GM18858 (cell line): ENCODE measurements at regions not wholly inside any gene's neighbourhood (a gene's known extent, or its start where the extent isn't known, plus 50 kb on each side); places are given as distances from the start of the nearest gene placed in this dataset.
A peak's percentile ranks its signal among the peaks of the same experiment; 100 is the strongest.
"Not testable (repeated sequence)": the region's sequence is repeated elsewhere in the genome, so short reads cannot be mapped to it uniquely, and the experiment has no call there.

Source experiments
- ATAC-seq: cut with Tn5 transposase; IDR thresholded peaks from one replicate; pipeline ENCODE4 v1.9.1; 2021; ENCODE audit not compliant: unreplicated experiment

DNA sequence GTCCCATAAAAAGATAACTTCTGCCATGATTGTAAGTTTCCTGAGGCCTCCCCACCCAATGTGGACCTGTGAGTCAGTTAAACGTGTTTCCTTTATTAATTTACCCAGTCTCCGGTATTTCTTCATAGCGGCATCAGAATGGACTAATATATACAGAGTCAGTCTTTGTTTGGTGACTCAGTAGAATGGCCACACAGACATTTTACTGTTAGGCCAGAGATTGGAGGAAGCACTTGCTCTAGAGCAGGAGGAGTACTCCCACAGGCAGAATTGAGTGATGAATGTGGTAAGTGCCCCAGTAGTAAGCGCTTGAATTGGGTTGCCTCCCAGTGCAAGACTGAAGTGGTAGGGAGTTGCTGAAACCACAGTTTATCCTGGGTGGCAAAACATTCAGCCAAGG lies 149.5 kb upstream of the SMIM30 start:
- no peak for ATAC-seq

DNA sequence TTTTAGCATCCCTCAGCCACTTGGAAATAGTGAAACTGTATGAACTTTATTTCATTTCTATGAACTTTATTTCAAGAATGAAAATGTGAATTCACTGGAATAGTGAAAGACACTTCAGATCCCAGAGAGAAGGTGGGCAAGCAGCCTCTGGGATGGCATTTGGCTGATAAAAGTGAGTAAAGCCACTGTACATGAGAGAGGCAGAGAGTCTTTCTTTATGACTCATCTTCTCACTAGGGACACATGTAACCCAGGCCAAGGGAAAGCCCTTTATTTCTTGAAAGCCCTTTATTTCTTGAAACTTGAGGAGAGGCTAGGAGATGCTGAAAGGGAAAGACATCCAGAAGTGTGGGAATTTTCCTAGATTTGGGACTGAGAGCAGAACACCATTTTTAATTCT lies 148.9 kb upstream of the SMIM30 start:
- ATAC-seq: peak; percentile 74

DNA sequence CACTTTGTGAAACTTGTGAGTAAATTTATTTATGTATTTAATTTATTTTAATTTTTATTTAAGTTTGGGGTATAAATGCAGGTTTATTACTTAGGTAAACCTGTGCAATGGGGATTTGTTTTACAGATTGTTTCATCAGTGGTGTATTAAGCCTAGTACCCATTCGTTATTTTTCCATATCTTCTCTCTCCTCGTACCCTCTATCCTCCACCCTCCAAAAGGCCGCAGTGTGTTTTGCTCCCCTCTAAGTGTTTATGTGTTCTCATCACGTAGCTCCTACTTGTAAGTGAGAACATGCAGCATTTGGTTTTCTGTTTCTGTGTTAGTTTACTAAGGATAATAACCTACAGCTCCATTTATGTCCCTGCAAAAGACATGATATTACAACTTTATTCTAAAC lies 145.4 kb upstream of the SMIM30 start:
- no peak for ATAC-seq

DNA sequence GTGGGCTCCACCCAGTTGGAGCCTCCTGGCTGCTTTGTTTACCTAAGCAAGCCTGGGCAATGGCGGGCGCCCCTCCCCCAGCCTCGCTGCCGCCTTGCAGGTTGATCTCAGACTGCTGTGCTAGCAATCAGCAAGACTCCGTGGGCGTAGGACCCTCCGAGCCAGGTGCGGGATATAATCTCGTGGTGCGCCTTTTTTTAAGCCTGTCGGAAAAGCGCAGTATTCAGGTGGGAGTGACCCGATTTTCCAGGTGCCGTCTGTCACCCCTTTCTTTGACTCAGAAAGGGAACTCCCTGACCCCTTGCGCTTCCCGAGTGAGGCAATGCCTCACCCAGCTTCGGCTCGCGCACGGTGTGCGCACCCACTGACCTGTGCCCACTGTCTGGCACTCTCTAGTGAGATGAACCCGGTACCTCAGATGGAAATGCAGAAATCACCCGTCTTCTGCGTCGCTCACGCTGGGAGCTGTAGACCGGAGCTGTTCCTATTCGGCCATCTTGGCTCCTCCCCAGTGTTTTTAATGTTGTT lies 144.9 kb upstream of the SMIM30 start:
- not testable (repeated sequence) for ATAC-seq

DNA sequence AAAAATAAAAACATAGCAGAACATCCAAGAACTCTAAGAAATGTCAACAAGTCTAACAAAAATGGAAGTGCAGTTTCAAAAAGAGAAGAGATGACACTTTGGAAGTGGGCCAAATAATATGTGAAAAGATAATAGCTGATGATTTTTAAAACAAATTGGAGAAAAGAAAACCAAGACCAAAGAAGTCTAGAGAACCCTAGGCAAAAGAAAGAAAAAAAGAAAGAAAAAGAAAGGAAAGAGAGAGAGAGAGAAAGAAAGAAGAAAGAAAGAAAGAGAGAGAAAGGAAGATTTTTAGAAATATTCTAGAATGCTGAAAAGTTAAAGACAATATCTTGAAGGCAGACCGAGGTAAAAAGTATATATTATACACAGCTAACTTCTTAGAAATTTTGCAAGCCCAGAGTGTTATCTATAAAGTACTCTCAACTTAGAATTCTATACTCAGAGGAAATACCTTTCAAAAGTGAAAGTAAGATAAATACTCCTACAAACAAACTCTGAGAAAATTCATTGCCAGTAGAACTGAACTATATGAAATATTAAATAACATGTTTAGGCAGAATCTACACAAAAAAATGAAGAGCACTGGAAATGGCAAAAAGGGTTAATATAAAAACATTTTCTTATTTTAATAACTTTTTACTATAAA lies 138.7 kb upstream of the SMIM30 start:
- ATAC-seq: no peak

DNA sequence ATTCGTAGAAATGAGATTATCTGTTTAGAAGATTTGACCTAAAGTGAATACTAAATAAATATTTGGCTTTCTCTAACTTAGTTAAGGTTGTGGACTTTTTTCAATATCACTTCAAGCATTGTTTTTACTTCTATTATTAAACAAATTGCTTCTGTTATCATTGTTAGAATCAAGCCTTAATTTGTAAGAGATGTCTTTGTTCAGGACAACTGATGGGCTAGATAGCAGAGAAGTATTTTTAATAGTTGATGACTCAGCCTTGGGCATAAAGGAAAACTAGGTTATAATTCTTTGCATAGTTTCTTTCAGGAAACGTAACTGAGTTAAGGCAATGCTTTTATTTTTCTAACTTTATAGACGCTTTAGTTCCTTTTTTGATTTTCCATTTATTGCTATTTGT lies 128.8 kb upstream of the SMIM30 start:
- ATAC-seq: no peak

DNA sequence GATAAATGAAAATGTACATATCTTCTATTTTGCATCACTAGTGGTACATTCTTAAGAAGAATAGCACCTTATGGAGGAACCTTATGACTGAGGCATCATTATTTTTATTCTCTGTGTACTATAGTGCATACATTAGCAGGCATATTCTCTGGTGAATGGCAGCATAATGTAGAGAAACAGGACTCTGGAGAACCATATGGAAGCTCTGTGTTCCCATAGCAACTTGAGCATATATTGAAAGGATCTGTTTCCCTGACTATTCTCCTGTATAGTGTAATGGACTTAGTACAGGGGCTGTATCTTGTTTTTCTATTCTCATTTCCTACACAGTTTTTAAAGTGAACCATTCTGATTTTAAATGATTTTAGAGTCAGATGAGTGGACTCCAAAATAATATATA lies 128.4 kb upstream of the SMIM30 start:
- ATAC-seq: no peak

DNA sequence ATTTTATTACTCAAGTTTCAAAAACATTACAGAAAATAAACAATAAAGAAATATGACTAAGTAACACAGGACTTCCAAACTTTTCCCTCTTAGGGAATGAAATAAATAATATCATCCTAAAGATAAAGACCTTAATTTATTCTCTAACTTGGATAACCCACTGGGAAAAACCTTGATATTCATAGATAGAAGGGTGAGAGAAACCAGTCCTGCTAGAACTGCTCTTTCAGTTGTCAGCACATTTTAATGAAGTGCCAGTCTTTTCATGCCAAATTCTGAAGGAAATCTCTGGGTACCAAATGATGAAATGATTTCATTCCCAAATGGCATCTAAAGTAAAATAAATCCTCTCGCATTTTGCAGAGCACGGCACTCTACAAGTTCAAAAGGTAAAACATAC lies 114.5 kb upstream of the SMIM30 start:
- no peak for ATAC-seq

DNA sequence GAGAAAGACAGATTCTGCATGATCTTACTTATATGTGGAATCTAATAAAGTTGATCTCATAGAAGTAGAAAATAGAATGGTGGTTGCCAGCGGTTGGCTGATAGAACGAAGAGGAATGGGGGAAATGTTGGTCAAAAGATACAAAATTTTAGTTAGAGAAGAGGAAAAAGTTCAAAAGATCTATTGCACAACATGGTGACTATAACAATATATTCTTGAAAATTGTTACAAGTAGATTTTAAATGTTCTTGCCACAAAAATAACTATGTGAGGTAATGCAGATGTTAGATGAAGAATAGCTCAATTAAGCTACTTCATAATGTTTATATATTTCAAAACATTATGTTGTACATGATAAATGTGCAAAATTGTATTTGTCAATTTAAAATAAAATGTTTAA lies 112.3 kb upstream of the SMIM30 start:
- ATAC-seq: no peak

DNA sequence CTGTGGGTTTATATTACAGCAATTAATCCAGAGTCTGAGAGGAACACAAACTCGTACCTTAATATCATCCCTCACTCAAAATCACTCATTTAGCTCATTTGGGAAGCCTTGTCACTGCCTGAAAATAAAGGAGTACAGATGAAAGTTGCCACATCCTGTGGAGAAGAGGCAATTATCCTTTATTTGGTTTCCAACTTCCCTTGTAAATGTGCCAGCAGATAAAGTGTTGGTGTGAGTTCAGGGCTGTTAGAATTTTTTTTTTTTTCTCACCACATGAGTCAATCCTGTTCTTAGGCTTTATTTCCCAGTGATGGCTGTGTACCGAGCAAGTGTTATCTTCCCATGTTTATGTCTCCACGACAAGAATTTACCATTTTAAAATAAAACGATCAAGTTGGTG lies 99.0 kb upstream of the SMIM30 start:
- ATAC-seq: no peak

DNA sequence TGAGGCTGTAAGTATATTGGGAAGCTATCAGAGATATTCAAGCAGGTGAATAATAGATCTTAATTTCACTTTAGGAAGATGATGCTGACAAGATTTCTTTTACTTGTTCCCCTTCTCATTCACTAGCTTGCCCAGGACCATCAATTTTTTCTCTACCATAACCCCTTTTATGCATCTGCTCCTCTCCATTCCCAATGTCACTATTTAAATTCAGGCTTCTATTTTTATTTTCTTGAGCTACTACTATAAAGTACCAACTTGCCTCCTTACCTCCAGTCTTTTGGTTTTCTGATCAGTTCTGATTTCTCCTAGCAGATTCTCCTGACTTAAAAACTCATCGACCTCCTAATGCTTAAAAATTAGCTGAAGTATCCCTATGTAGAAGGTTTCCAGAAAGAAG lies 97.7 kb upstream of the SMIM30 start:
- no peak for ATAC-seq

DNA sequence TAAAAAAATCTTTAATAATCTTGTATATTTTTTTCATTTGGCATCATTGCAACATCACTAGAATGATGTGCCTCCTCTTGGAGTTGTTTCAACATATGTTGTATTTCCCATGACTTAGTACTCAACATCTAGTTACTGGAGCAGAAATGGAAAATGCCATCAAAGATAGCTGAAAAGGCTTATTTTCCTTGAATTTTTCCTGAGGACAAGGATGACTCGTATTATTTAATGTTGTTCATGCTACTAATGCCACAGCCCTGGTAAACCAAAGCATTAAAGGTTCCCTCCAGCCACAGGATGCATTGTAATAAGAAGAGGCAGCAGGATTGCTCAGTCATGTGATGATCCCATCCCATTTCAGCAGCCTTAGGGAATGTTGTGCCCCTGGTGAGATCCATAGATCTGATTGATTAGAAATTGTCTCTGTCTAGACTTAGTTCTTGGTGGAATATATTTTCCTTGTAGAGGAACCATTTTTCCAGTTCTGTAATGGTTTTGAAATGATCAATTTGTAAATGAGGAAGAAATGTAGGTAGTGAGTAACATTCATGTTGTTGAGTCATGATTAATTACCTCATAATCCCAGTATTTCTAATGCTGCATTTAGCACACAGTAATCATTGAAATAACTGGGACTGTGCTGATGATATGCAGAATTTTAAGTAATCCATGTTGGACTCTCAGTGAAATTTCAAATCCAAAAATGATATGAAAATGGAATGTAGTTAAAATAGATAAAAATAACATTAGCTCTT lies 91.3 kb upstream of the SMIM30 start:
- ATAC-seq: no peak

DNA sequence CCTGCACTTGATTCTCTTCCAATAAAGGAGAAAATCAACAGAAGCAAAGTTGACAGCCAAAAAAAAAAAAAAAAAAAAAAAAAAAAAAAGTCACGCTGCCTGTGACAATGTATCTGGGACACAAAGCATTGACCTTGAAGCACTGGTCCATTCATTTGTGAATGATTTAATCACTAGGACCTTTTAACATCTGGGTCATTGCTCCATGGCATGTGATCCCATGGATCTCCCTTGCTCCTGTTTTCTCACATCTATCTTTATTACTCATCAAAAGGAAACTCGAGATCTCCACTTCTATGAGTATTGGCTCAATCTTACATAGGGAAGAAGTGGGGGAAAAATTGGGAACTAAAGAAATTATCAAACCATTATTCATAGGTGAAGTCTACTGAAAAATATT lies 89.6 kb upstream of the SMIM30 start:
- no peak for ATAC-seq

DNA sequence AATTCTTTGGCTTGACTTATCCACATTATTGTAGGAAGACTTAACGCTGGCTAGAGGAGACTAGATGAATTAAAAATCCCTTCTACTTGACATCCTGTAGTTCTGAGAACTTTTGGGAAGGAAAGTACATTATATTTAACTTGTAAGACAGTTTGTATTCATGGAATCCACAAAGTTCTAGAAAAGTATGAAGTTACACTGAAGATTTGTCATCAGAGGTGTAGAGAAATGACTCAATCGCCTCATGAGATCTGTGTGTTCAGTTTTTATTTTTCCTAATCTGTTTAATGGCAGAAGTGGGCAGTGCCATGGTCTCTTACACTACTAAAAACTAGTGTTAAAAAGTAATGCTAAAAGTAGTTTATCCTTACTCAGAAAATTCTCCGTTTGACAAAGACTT lies 89.1 kb upstream of the SMIM30 start:
- no peak for ATAC-seq

DNA sequence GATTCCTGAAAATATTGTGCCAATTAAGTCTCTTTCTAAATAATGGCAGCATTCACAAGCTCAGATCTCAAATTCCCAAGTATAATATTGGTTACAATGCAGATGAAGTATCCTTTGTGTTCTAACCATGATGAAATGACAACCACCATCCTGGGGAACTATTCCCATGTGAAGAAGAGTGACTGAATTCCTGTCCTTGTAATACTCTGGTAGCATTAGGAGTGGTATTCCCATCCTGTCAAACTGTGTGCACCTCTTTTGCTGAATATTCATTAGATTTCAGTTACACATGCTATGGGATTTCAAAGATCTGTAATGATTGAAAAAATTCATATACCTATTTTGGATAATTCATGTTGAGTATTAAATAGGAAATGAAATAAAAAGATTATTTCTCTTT lies 86.1 kb upstream of the SMIM30 start:
- ATAC-seq: no peak

DNA sequence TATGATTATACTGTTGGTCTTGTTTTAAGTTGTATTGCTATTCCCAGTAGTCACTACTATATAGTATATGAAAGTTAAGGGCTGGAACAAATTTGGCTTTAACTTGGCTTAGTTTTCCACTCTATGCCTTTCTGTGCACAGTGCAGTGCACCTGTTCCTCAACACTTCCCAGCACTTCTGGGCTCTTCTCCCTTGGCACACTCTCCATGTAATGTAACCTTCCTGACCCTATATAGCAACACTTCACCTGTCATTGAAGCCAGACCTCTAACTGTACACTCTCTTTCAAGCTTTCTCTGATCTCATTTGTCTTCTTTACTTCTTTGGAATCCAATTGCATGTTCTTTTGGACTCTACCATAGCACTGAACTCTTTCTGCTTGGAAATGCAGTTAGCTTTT lies 83.9 kb upstream of the SMIM30 start:
- ATAC-seq: no peak

DNA sequence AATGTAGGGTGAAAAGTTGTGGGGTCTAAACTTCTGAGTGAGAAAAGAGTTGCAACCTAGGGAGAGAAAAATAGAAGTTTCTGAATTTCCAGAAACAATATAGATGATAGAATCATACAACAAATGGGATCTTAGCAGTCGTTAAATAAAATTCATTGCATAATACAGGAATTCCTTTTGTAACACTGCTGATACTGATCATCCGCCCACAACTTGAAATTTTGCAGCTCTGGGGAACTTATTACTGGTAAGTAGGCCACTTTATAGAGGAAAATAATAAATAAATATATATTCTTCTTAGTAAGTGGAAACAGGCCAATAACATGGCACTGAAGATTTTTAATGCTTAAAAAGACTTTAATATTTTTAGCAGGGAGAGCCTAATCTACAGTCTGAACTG lies 81.9 kb upstream of the SMIM30 start:
- ATAC-seq: no peak

DNA sequence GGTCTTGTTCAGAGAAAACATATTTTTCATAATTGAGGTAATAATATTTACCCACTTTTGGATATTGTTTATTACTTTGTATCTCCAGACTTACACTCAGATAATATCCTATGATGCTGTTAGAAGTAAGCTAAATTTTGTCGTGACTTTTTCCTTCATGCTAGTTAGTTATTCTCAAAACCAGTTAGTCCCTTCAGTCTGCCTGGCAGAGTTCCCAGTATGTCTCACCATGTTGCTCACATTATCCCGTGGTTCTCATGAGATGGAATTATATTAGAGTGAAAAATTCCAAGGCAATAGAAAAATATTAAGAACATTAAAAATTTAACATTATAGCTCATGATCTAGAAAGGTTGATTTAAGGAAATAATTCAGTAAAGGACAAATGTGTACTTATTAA lies 81.5 kb upstream of the SMIM30 start:
- ATAC-seq: no peak

DNA sequence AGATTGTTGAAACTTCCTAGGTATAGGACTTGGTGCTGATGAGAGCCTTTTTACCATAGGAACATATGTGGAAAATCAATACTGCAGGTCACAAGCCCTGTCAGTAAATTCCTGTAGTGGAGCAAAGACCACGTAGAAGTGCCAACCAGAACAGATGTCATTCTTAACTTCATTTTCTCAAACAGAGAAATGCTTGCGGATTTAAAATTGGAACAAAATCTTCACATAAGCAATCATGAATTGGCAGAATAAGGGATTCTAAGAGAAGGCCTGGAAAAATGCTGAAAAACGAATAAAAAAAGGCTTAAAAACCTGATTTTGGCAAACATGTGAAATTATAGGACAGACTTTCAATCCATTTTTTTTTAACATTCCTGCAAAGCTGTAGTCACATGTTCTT lies 80.8 kb upstream of the SMIM30 start:
- ATAC-seq: no peak

DNA sequence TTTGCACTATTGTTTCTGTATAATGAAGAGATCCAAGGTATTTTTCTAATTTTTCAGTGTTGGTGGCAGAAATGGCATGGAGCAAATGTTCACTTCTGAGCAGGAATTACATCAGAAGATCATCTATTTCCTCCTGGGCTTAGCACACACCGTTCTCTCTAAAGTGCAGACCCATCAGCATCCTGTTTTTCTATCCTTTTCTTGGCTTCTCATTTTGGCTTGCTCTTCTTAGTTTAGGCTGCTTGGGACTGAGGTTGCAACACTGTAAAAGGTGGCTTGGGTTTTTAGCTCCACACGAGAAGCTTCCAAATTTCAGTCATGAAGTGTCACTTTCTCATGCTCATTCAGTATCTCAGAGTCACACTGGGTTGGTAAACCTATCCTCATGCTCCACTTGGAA lies 79.9 kb upstream of the SMIM30 start:
- no peak for ATAC-seq

DNA sequence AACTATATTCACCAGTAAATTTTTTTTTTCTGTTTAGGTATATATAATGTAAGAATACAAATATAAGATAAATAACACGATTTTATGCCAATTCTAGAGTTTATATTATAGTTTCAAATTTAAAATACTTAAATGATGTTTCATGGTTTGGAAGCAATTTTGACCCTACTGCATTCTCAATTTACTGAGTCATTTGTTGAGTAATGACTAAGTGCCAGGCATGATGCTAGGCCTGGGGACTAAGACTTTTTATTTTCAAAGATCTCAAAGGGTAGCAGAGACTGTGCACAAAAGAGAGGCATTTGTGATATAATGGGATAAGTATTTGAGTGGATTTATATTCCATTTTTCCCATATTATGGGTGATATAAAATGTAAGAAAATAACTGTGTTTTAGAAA lies 78.9 kb upstream of the SMIM30 start:
- ATAC-seq: no peak

DNA sequence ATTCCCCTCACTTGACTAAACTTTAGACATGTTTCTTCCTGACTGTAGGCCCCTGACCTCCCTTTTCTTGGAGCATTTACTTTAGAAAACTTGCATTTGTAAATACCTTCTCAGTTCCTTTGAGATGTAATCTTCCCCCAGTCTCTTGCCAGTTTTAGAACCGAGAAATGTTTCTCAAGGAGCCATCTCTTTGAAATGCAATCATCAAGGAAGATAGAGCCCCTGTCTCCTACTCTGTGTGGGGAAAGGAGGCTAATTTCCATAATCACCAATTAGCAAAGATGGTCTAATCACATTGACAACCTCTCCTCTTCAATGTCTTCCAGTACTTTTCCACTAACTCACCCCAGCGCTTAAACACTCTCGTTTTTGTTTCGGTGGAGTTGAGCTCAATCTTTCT lies 70.0 kb upstream of the SMIM30 start:
- no peak for ATAC-seq

DNA sequence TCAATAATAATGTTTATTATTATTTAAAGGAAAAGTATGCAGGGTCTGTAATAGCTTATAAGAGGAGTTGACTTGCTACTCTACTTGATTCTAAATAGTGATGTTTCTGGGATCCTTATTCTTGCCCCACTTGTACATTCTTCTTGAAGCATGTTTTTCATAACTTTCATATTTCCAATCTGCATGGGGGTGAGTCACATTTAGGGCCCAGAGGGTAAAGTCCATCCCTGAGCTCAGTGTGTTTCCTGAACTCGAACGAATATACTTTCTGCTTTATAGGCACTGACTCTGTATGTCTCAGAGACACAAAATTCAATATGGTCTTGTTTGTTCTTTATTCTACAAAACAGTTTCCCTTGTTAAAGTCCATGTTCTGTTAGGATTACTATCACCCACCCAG lies 61.0 kb upstream of the SMIM30 start:
- no peak for ATAC-seq
